ENCODE measurements at regions not wholly inside any gene's neighbourhood (a gene's known extent, or its start where the extent isn't known, plus 50 kb on each side); places are given as distances from the start of the nearest gene placed in this dataset.

DNA sequence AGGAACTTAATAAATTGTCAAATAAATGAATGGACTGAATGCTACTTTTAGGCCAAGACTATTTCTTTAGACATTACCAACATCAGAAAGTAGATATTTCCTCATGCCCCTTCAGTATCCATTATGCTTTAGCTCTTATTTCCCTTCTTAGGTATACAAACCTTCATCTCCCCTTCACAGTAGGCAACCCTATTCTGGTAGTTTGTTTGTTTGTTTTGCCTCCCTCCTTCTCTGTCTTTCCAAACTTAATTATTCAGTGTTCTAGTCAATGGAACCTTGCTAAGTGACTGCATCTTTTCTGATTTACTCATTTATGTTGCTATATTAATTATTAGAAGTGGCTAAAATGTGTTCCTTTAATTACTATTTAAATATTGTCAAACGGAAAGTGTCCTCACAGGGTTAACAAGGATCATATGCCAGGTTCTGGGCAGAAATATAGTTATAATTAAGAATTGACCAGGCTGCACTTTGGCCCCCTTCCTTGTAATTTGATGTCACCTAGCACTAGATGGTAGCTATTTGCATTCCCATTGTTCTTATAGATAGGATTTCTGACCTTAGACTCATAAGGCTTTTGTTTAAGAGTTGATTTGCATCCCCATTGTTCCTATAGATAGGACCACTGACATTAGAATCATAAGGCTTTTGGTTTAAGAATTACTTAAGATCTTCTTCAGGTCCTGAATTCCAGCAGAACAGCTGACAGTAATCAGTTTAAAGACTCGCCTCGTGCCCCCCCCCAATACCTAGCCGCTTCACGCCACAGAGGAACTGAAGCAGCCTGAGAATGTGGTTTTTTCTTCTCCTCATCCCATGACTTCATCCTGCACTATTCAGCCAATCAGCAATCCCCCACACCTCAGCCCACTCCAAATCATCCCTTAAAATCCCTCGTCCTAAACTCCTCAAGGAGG is 84.4 kb upstream of the NUDT12 start:
- H3K4me3 ChIP-seq (ENCODE audit: low read depth, low read length) = no peak overlapping the region
- no peak for TF ChIP-seq CTCF (IDR thresholded peaks at IDR 0.05; ENCODE audit: low read depth, low read length)
- no peak for DNase-seq (ENCODE audit: low read depth, low spot score)
- in situ Hi-C loops (cut with HindIII; ENCODE audit: low sequenced_read_pairs) = no loop called here

GRCh38 chr5:103645816-103646215 is 83.2 kb upstream of the NUDT12 start:
- no peak overlapping the region for H3K4me3 ChIP-seq (ENCODE audit: low read depth, low read length)
- in situ Hi-C loops (cut with HindIII; ENCODE audit: low sequenced_read_pairs) = no loop called here
- DNase-seq (ENCODE audit: low read depth, low spot score) = no peak
- TF ChIP-seq CTCF (IDR thresholded peaks at IDR 0.05; ENCODE audit: low read depth, low read length) = no peak

GRCh38 chr5:103638979-103639378 is 76.4 kb upstream of the NUDT12 start:
- no peak for DNase-seq (ENCODE audit: low read depth, low spot score)
- in situ Hi-C loops (cut with HindIII; ENCODE audit: low sequenced_read_pairs) = no loop called here
- no peak for TF ChIP-seq CTCF (IDR thresholded peaks at IDR 0.05; ENCODE audit: low read depth, low read length)
- no peak overlapping the region for H3K4me3 ChIP-seq (ENCODE audit: low read depth, low read length)

DNA sequence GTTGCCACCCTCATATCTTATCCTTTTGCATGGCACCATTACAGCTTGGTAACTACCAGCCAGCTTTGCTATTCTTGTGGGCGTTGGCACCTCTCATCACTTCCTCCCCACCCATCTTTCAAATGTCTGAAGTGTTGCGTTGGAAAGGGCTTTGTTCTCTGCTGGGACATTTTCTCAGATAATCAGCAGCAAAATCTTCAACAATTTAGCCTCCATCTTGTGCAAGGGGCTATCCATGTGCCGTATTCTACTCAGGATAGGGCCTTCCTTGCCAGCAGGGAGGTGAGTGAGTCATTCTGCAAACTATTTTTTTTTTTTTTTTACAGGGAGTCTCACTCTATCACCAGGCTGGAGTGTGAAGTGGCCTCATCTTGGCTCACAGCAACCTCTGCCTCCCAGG is 62.1 kb upstream of the NUDT12 start:
- peak; percentile 41 for DNase-seq (ENCODE audit: low read depth, low spot score)
- in situ Hi-C loops (cut with HindIII; ENCODE audit: low sequenced_read_pairs) = no loop called here
- no peak for TF ChIP-seq CTCF (IDR thresholded peaks at IDR 0.05; ENCODE audit: low read depth, low read length)
- H3K4me3 ChIP-seq (ENCODE audit: low read depth, low read length) = no peak overlapping the region

GRCh38 chr5:103624035-103624480 is 61.5 kb upstream of the NUDT12 start:
- no peak for TF ChIP-seq CTCF (IDR thresholded peaks at IDR 0.05; ENCODE audit: low read depth, low read length)
- DNase-seq (ENCODE audit: low read depth, low spot score) = peak; percentile 91
- in situ Hi-C loops (cut with HindIII; ENCODE audit: low sequenced_read_pairs) = no loop called here
- H3K4me3 ChIP-seq (ENCODE audit: low read depth, low read length) = no peak overlapping the region

DNA sequence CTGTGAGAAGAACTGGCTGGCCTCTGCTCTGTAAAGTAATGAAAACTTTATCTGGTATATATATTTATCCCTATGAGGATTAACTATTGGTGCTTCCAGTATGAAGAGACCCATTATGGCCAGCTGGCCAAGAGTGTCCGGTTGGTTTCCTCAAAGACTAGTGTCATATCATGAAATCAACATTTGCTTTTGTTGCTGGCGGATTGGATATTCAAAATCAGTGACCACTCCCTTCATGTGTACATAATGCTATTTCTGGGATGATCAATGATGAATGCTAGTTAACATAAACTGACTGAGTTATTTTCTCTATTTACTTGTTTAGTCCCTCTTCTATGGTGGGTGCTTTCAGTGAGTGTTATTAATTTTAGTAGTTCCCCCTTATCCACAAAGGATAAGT is 60.8 kb upstream of the NUDT12 start:
- no peak for TF ChIP-seq CTCF (IDR thresholded peaks at IDR 0.05; ENCODE audit: low read depth, low read length)
- no peak overlapping the region for H3K4me3 ChIP-seq (ENCODE audit: low read depth, low read length)
- in situ Hi-C loops (cut with HindIII; ENCODE audit: low sequenced_read_pairs) = no loop called here
- DNase-seq (ENCODE audit: low read depth, low spot score) = no peak
